NCI-H226 (cell line): ENCODE measurements at regions not wholly inside any gene's neighbourhood (a gene's known extent, or its start where the extent isn't known, plus 50 kb on each side); places are given as distances from the start of the nearest gene placed in this dataset.

Experiments used
- DNase-seq: peaks from one replicate; pipeline ENCODE4 v3.0.0-alpha.2; 2015

DNA sequence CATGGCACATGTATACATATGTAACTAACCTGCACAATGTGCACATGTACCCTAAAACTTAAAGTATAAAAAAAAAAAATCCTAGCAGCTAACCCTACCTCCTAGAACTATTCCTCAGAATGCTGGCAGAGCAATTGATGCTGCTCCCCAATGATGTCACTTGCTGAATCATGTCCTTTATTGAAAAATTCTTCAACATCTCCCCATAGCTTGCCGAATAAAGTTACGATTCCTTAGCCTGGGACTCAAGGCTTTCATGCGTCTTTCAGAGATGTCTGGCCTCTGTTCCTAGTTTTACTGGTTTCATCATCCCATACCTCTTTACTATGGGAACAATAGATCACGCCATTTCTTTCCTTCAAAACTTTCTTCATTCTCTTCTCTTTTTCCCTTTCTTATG, 174.7 kb upstream of the FAT1 start:
- no peak for DNase-seq

DNA sequence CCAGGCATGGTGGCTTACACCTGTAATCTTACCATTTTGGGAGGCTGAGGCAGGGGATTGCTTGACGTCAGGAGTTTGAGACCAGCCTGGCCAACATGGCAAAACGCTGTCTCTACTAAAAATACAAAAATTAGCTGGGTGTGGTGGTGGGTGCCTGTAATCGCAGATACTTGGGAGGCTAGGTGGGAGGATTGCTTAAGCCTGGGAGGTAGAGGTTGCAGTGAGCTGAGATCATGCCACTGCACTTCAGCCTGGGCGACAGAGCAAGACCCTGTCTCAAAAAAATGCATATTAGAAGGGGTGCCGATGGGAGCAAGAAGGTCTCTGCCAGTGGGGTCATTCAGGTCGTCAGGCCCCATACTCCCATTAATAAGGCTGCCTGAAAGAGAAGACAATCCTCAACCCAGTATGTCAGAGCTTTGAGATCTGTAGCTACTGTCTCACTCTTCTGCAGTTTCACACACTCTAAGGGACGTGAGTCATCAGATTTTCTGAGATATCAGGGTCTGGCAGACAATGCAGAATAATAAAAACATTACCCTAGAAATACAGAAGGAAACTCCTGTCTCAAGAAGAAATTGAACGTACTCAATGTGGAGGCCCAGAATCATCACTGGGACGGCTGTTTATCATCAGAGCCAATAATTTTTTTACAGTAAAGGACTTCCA, 176.7 kb upstream of the FAT1 start:
- DNase-seq = peak; percentile 31

DNA sequence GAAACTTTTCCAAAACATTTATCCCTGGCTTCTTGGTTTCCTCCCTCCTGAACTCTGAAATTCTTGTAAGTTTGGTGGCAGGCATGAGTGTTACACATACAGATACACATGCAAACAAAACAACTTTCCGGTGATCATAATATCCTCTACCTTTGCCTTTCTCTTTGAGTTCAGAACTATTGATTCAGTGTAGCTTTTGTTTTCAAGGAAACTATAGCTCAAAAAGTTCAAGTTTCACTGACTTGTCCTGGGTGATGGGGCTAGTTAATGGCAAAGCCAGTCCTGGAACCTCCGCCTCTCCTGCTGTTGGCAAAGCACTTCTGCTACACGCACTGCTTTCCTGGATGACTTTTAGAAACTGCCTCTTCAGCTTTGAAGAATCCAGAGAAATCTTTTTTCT, 177.3 kb upstream of the FAT1 start:
- no peak for DNase-seq

DNA sequence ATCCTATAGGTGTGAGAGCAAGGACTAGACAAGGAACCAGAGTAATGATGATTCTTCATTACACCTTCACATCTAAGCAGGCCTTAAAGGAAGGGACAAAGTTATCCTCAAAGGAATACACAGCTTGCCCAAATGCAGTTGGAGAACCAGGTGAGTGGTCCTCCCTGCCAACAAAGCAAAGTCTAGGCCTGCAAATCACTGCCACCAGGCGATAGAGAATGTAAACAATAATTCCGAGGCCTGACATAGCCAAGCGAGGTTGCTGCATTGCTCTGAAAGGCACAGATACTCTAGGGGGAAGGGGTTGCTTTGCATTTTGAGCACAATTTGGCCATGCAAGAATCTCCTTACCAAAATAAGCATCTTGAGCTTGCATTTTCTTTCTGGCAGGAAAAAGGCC, 178.2 kb upstream of the FAT1 start:
- no peak for DNase-seq

DNA sequence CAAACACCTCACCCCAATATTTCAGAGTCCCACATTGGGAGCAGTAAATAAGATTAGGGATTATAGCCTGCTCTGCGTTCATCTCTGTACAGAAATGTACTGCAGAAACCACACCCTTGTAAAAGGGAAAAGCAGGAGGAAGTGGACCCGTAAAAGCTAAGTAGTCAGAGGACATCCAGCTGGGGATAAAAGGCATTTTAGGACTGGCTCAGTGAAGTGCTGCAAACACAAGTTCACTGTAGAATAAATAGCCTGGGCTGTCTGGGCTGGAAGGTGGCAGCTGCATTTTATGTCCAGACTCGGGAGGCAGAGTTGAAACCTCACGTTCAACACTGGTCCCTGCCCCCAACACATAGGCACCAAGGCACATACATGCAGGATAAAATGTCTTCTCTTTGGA, 178.7 kb upstream of the FAT1 start:
- DNase-seq = no peak

DNA sequence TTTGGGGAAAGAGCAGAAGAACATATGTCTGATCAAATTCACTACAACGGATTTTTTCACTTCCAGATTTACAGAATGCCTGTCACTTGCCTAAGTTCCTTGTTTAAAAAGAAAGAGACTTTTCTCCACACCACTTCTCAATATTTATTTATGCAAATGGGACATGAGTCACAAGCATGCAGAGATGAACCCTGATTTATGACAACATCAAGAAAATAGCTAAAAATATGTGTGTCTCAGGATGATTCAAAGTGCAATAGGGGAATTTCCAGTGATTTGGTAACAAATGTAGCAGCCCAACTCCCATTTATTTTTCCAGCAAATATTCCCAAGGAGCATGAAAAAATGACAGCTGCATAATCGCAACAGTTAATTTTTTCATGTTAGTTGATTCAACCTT, 180.4 kb upstream of the FAT1 start:
- peak; percentile 33 for DNase-seq

DNA sequence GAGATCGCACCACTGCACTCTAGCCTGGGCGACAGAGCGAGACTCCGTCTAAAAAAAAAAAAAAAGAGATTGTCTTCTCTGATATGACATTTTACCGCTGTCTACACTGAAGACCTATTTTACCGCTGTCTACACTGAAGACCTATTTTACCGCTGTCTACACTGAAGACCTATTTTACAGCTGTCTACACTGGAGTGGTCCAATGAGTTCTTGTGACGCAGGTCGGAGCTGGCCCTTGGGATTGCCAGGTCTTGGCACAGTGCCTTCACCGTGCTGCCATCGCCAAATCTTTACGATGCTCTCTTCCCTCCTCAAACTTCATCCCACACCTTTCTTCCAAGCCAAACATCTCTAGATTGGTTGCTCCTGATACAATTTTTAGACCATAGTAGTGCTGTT, 183.1 kb upstream of the FAT1 start:
- no peak for DNase-seq

DNA sequence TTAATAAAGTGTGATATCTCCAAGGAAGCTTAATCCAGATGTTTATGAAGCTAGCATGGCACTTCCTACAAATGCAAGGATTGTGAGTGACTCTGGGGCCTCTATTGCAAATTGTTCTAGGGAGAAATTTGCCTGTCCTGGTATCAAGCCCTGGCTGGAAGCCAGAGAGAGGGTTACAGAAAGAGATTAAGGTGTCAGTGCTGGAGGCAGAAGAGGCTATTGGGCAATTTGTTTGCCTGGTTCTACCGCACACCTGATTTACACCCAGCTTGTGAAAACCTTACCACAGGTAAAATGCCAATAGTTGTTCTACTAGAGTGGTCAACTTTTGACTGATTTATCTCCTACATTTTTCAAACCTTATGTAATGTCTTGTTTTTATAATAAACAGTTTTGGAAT, 186.7 kb upstream of the FAT1 start:
- DNase-seq = no peak

DNA sequence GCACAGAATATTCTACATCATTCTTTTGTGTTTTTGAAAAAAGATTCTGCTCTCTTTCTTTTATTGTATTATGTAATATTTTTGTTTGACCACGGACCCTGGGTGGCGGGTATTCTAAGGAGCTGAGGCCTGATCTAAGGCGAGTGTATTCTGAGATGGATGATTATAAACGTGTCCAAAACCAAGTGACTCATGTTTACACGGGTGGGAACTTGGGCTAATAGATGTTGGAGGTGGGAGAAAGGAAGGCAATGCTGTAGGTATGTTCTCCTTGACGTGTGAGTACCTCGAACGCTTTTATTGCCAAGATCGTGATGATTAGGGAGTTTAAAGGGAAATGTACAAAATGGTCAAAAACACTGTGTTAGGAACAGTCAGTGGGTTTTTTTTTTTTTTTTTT, 188.9 kb upstream of the FAT1 start:
- no peak for DNase-seq

DNA sequence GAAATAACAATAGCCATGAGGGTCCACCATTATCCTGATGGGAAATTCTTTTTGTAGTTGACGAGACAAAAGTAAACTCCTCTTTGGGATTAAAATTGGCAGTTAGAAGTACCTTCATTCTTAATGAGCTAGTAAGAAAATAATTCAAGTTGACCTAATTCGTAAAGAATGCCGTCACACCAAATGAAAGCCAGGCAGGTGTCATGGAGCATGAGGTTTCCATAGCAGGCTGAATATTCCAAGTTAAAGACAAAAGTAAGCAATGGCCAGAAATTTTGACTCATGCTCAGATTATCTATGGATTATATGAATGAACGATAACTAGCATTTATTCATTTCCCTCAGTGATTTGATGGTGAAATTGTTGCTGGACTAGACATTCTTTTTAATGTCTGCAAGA, 192.2 kb upstream of the FAT1 start:
- no peak for DNase-seq

DNA sequence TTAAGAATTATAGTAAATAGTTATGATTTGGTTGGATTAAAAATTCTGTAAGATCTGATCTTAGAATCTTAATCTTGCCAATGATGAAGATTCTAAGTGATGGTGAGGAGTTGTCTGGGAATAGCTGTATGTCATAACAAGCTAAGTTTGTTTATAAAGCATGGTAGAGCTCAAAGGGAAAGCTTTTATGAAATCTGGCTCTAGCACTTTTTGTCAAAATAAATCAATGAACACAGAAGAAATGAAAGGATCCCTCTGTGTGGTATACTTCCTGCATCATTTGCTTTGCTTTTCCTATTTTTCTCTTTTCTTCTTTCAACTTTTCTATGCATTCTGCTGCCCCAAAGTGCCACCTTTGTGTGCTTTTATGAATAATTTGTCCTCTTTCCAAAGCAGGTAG, 193.5 kb upstream of the FAT1 start:
- no peak for DNase-seq

DNA sequence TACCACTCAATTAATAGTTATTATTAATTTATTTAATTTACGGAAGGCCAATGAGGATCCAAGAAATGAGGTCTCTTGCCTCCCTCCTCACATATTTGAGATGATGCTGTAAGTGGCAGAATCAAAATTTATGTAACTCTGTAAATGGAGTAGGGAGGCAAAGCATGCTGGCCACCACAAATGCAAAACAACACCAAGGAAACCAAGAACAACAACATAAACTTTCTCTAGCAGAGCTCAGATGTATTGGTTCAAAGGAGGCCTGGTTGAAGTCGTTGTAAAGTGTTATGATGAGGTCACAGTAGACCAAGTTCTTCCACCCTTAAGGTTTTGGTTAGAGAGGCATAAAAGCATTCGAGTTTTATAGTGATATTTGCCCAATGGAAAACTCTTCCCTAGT, 194.8 kb upstream of the FAT1 start:
- no peak for DNase-seq

DNA sequence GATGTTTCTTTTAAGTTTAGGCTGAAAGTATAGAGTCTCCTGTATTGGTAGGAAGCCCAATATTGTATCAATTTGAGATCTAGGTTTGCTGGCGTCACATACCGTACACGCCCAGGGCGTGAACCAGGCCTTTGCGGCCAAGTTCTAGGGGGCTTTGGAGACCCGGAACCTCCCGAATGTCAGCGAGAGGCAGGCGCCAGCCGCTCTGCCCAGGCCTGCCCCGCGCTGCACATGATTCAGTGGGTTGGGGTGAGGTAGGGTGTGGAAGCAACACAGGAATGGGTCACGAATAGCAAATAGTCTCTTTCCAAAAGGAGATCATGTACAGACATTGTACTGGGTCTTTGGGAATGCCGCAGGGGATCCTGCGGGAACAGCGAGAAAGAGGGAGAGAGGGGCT, 195.7 kb upstream of the FAT1 start:
- DNase-seq = no peak

DNA sequence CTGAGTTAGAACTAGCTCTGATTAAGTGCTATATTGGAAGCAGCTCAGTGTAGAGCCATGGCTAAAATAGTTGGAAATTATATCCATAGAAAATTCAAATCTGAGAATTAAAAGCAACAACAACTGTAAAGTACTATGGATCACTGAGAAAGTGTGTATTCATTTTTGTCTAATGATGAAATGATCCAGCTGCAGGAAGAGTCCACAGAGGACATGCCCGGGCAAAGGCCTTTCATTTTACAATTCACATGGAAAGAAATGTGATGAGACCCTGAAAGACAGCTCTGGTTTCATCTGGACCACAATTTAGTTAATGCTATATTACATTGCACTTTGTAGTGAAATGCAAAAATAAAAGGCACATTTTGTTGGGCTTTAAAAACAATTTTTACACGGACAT, 196.8 kb upstream of the FAT1 start:
- DNase-seq = no peak

DNA sequence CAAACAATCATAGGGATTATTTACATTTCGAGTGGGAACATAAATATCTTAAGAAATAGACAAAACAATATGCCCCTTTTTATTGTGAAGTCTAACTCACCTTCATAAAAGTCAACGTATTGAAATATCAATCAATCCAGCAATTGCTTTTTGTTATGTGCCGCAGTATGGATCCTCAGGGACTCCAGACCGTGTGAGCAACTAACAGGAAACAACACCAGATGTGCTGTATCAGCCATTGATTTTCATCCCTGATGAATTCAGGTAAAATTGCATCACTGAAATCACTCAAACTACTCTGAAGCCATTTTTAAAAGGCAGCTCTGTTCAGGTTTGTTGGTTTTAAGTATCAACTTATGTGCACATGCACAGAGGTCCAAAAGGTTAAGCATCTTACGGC, 197.3 kb upstream of the FAT1 start:
- DNase-seq = no peak

DNA sequence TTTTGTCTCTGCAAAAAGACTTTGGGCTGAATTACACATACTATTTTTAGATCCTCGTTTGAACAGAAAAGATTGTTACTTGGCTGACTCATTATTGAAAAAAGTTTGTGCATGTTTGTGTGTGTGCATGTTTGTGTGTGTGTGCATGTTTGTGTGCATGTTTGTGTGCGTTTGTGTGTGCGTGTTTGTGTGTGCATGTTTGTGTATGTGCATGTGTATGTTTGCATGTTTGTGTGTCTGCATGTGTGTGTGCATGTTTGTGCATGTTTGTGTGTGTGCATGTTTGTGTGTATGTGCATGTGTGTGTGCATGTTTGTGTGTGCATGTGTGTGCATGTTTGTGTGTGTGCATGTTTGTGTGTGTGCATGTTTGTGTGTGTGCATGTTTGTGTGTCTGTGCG, 201.1 kb upstream of the FAT1 start:
- DNase-seq = no peak

DNA sequence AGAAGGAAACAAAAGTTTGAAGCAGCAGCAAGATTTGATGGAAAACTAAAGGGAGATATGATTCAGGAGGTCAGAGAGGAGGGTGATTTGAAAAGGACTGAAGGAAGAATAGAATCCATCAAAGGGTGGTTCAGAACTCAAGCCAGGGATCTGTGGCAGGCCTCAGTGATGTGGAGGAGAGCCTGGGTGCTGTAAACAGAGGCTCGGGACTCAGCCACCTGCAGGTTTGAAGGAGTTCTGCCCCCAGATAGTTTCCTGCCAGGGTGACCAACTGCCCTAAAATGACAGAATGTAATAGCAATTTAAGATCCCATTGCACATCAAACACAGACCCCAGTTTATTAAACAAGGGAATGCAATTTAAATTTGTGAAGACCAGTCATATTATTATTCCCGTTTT, 204.0 kb upstream of the FAT1 start:
- no peak for DNase-seq

DNA sequence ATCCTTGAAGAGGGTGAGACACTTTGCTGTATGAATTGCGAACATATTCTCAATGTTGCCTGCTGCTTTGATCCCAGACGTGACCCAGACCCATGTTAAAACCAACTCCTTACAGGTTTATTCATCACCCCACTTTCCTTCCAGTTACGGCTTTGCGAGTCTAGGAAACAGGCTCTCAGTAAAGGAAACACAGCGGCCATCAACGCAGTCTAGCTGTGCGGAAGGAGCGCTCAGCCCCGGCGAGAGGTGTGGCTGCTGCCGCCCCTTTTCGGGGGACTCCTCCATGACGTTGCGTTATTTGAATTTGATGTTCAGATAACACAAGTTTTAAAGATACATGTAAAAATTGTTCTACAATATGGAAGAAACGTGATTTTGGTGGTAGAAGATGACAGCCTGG, 206.4 kb upstream of the FAT1 start:
- no peak for DNase-seq

DNA sequence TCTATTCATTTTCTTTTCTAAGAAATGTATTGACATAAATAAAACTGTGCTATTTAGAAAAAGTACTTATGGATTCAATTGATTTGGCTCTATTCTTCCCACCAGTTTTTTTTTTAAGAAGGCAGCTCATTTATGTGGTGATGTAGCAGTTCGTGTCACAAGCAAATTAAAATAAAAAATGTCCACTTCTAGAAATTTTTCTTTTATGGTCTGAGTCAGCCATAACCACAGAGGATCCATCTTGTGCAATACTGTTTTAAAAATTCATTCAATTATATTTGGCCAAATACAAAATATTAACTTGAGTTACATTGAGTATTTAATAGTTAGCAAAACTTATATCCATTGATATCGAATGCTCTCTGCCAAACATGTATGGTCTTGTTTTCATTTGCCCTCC, 207.9 kb upstream of the FAT1 start:
- DNase-seq = no peak

DNA sequence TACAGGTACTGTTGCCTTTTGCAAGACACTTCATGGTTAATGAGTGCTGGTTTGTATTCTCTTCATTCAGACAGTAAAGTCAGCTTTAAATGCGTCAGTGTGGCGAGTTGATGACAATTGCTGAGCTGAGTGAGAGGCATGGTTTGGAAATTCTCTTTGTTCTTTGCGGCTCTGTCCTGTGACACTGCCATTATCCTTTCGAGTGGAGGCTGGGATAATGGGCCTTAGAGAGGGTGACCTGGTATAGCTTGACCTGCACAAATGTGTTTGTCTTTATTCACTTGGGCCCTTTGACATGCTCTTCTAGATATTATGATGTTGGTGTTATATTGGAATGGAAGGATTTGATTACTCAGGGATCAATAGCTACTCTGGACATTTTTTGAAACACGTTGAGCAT, 208.5 kb upstream of the FAT1 start:
- DNase-seq = no peak

DNA sequence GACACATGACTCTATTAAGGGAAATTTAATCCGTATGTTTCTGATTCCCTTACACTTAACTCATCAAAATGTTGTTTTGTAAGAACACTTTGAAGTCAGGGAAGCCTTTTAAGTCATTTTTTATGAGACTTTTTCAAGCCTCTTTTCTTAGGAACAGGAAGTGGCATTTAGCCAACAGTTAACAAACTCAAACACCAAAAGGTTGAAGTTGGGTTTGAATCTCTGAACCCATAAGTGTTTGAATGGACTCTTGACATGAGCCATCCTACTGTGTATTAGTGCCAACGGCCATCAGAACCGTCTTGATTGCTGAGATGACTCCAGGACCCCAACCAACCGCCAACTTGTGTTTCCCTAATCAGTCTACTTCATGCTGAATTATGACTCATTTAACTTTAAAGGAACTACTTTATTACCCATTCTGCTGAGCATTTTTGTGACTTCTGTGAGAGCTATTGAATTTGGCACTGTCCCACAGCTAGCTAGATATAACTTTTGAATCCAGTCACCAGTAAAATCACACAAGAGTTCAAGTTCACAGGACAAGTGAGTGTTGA, 209.1 kb upstream of the FAT1 start:
- DNase-seq = no peak

DNA sequence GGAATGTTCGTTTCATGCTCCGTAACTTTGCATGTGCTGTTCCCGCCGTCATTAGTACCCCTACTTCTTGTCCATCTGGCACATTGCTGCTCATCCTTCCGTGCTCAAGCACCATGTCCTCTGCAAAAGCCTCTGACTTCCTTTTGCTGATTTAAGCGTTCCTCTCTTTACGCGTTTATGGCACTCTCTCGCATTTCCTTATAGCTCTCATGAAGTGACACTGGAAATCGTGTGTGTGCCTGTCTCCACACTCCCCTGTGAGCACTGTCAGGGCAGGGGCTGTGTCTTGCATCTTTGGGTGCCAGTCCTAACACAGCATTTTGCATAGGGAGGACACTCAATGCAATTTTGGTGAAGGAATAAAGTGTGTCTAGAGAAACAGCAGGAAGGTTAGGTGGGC, 210.6 kb upstream of the FAT1 start:
- no peak for DNase-seq

DNA sequence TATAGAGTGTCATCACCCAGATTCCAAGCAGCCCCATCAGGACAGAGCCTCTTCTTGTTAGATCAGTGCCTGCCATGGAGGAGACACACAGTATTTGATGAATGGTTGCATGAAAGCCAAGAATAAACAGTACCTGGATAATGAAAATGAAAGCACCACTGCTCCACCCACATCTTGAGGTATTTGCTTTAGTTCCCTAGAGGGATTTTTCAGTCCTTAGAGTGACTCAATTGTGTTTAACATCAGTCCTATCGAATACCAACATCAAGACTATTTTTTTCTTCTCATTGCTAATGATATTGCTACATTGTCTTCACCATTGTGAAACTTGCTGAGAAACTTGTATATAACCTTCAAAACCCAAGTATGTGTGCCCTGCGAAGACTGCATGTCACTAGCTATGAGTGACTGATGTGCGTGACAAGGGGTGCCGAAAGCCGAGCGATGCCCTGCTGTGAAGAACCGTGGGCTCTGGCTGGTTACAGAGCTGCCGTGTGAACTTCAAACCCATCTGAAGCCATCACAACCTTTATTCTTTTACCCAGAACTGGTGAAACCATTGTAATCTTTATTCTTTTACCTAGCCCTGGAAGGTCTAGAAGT, 211.3 kb upstream of the FAT1 start:
- no peak for DNase-seq

DNA sequence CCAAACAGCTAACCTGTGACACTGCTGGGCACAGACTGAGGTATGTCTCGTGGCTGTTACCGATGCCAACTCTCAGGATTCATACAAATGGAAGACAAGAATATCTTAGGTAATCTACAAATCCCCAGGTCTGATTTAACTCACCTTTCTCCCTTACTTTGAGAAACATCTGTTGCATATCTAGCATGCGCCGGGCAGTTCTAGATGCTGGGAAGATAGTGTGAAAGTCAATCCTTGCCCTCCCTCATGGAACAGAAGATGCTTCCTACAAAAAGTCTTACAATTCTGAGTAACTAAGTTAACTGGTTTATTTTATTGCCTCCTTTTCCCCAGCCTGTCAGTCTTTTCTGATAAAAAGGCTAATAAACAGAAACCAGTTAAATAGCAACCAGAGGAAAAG, 212.2 kb upstream of the FAT1 start:
- no peak for DNase-seq
